ENCODE measurements at regions not wholly inside any gene's neighbourhood (a gene's known extent, or its start where the extent isn't known, plus 50 kb on each side); places are given as distances from the start of the nearest gene placed in this dataset.

- TF ChIP-seq, protein P1, sequence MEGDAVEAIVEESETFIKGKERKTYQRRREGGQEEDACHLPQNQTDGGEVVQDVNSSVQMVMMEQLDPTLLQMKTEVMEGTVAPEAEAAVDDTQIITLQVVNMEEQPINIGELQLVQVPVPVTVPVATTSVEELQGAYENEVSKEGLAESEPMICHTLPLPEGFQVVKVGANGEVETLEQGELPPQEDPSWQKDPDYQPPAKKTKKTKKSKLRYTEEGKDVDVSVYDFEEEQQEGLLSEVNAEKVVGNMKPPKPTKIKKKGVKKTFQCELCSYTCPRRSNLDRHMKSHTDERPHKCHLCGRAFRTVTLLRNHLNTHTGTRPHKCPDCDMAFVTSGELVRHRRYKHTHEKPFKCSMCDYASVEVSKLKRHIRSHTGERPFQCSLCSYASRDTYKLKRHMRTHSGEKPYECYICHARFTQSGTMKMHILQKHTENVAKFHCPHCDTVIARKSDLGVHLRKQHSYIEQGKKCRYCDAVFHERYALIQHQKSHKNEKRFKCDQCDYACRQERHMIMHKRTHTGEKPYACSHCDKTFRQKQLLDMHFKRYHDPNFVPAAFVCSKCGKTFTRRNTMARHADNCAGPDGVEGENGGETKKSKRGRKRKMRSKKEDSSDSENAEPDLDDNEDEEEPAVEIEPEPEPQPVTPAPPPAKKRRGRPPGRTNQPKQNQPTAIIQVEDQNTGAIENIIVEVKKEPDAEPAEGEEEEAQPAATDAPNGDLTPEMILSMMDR (IDR thresholded peaks at IDR 0.05; ENCODE audit: low read depth, low read length, poor library complexity, severe bottlenecking): no peak
- no peak for TF ChIP-seq EZH2phosphoT487 (IDR thresholded peaks at IDR 0.05; ENCODE audit: borderline replicate concordance, low read length)
Observed at GRCh38 chr4:165654556-165654955, 218.5 kb upstream of the TLL1 start.

Data from DOHH2 (cell line).